NB4 (cell line): ENCODE measurements at regions not wholly inside any gene's neighbourhood (a gene's known extent, or its start where the extent isn't known, plus 50 kb on each side); places are given as distances from the start of the nearest gene placed in this dataset.

Source experiments
- DNase-seq: peaks from one replicate; pipeline ENCODE4 v3.0.0; 2010; ENCODE audit warnings: low read depth
- H3K4me3 ChIP-seq: one replicate; pipeline ENCODE4 v1.5.1; 2011; ENCODE audit warnings: mild to moderate bottlenecking, low read depth, low read length, moderate library complexity
- CTCF ChIP-seq: IDR thresholded peaks from one replicate; pipeline ENCODE4 v1.5.1; 2012; ENCODE audit warnings: low read depth, low read length
- MYC ChIP-seq: IDR thresholded peaks from 2 replicates; pipeline ENCODE4 v1.6.1; 2011; ENCODE audit warnings: low read depth, low read length
- POLR2A ChIP-seq: IDR thresholded peaks from 2 replicates; pipeline ENCODE4 v1.6.1; 2011; ENCODE audit warnings: mild to moderate bottlenecking; ENCODE audit not compliant: insufficient read length; ENCODE audit errors: extremely low read depth
- TF ChIP-seq, protein P1 (sequence below): IDR thresholded peaks from 2 replicates; pipeline ENCODE4 v1.6.1; 2011; ENCODE audit warnings: low read depth, low read length

DNA sequence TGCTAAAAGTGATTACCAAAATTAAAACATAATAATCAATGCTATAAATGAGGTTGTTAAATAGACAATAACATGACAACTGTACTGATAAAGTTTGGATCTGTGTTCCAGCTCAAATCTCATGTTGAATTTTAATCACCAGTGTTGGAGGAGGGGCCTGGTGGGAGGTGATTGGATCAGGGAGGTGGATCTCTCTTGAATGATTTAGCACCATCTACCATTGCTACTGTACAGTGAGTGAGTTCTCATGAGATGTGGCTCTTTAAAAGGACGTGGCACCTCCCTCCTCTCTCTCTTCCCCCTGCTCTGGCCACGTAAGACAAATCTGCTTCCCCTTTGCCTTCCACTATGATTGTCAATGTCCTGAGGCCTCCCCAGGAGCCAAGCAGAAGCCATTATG lies 77.5 kb downstream of the HTR5A start:
- H3K4me3 ChIP-seq, result no peak overlapping the region
- TF ChIP-seq CTCF (no peak), POLR2A (no peak), MYC (no peak)
- TF ChIP-seq, protein P1, sequence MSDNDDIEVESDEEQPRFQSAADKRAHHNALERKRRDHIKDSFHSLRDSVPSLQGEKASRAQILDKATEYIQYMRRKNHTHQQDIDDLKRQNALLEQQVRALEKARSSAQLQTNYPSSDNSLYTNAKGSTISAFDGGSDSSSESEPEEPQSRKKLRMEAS, result no peak
- no peak for DNase-seq

GRCh38 chr7:155153676-155154075 lies 83.6 kb downstream of the HTR5A start:
- TF ChIP-seq CTCF (no peak), POLR2A (no peak), MYC (no peak)
- TF ChIP-seq, protein P1, result no peak
- no peak overlapping the region for H3K4me3 ChIP-seq
- DNase-seq, result no peak

- DNase-seq, result no peak
- TF ChIP-seq, protein P1, result no peak
- TF ChIP-seq CTCF, result no peak
- no peak for TF ChIP-seq MYC
- TF ChIP-seq POLR2A, result no peak
- no peak overlapping the region for H3K4me3 ChIP-seq
These were observed 84.5 kb downstream of the HTR5A start for GRCh38 chr7:155154586-155154985.

GRCh38 chr7:155161690-155162089 lies 91.6 kb downstream of the HTR5A start:
- TF ChIP-seq CTCF, result no peak
- TF ChIP-seq POLR2A, result no peak
- no peak for TF ChIP-seq MYC
- TF ChIP-seq, protein P1, result no peak
- H3K4me3 ChIP-seq, result no peak overlapping the region
- DNase-seq, result no peak

- TF ChIP-seq POLR2A, result no peak
- TF ChIP-seq, protein P1, result no peak
- TF ChIP-seq CTCF, result no peak
- no peak for TF ChIP-seq MYC
- no peak for DNase-seq
- H3K4me3 ChIP-seq, result no peak overlapping the region
These were observed 92.3 kb downstream of the HTR5A start for GRCh38 chr7:155162422-155162821.

DNA sequence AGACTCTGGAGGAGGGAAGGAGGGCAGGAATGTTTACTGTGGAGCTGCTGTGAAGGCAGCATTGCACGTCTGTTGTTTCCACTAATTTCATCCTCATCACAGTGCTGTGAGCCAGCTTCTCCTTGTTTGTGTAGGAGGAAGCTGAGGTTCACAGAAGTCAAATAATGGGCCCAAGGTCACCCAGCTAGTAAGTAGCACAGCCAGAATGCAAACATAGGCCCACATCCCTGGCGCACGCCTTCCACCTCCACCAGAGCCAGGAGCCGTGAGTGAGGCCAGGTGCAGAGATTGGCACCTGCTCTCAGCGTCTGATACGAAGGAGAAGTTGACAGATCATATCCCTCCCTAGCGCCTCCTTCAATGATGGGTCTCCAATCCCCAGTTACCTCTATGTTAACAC lies 93.6 kb downstream of the HTR5A start:
- no peak for DNase-seq
- TF ChIP-seq MYC (no peak), POLR2A (no peak), CTCF (no peak)
- TF ChIP-seq, protein P1, result no peak
- no peak overlapping the region for H3K4me3 ChIP-seq
